CD14-positive monocyte (primary cell): ENCODE measurements at regions not wholly inside any gene's neighbourhood (a gene's known extent, or its start where the extent isn't known, plus 50 kb on each side); places are given as distances from the start of the nearest gene placed in this dataset.

Experiments
- DNase-seq, 3 donors: peaks; one replicate each; pipeline ENCODE4 v3.0.0-alpha.2; 2011 to 2022
- H2AFZ ChIP-seq: 2 replicates; pipeline ENCODE4 v1.6.0; 2012; ENCODE audit warnings: mild to moderate bottlenecking, low read depth, low read length, inconsistent platforms; ENCODE audit not compliant: insufficient read depth, poor library complexity, severe bottlenecking
- H3K27ac ChIP-seq, 2 donors: 1 replicate in 1 of 2; 2 replicates in 1 of 2; pipeline ENCODE4 v1.5.1; 2012 to 2013; ENCODE audit warnings: low read length in 2 of 2, control low read depth in 1 of 2, inconsistent platforms in 1 of 2, low read depth in 1 of 2, mild to moderate bottlenecking in 1 of 2
- H3K27me3 ChIP-seq, 2 donors: one replicate each; pipeline versions ENCODE4 v1.6.0 to v1.6.1; 2011 to 2013; ENCODE audit warnings: low read length in 2 of 2; ENCODE audit not compliant: control insufficient read depth in 2 of 2, insufficient read depth in 2 of 2
- H3K36me3 ChIP-seq, 2 donors: replicated peaks in 1 of 2; 1 replicate in 1 of 2; 2 replicates in 1 of 2; pipeline versions ENCODE4 v1.5.1 to v1.6.1; 2012 to 2013; ENCODE audit warnings: low read length in 2 of 2, control low read depth in 1 of 2, inconsistent platforms in 1 of 2, mild to moderate bottlenecking in 1 of 2; ENCODE audit not compliant: insufficient read depth in 2 of 2, control insufficient read depth in 1 of 2
- H3K4me1 ChIP-seq, 2 donors: 1 replicate in 1 of 2; 2 replicates in 1 of 2; pipeline versions ENCODE4 v1.5.1 to v1.6.1; 2012 to 2013; ENCODE audit warnings: low read length in 2 of 2, control low read depth in 1 of 2, inconsistent platforms in 1 of 2, mild to moderate bottlenecking in 1 of 2, moderate library complexity in 1 of 2; ENCODE audit not compliant: insufficient read depth in 2 of 2, control insufficient read depth in 1 of 2
- H3K4me2 ChIP-seq: replicated peaks from 2 replicates; pipeline ENCODE3; 2012; ENCODE audit warnings: low read length, moderate library complexity, mild to moderate bottlenecking; ENCODE audit not compliant: poor library complexity, severe bottlenecking; ENCODE audit errors: extremely low read depth
- H3K4me3 ChIP-seq, 3 experiments: fragments of 200-600 bp in 1 of 3; sonication (generic) in 1 of 3; replicated peaks in 1 of 3; 1 replicate in 2 of 3; 2 replicates in 1 of 3; pipeline ENCODE4 v1.5.1; 2011 to 2013; ENCODE audit warnings: low read length in 3 of 3, mild to moderate bottlenecking in 3 of 3, control low read depth in 2 of 3, low read depth in 2 of 3, inconsistent platforms in 1 of 3, moderate library complexity in 1 of 3
- H3K79me2 ChIP-seq: 2 replicates; pipeline ENCODE4 v1.6.0; 2012; ENCODE audit warnings: mild to moderate bottlenecking, control low read depth, inconsistent platforms, low read length, moderate library complexity; ENCODE audit not compliant: insufficient read depth
- H3K9ac ChIP-seq: 2 replicates; pipeline ENCODE4 v1.6.0; 2017; ENCODE audit warnings: low read length, mild to moderate bottlenecking; ENCODE audit not compliant: insufficient read depth, poor library complexity, severe bottlenecking
- H3K9me3 ChIP-seq, 2 donors: replicated peaks in 1 of 2; 1 replicate in 1 of 2; 2 replicates in 1 of 2; pipeline versions ENCODE4 v1.5.1 to v1.6.1; 2012 to 2013; ENCODE audit warnings: low read length in 2 of 2, control low read depth in 1 of 2; ENCODE audit not compliant: control insufficient read depth in 1 of 2, insufficient read depth in 1 of 2
- H4K20me1 ChIP-seq: 2 replicates; pipeline ENCODE4 v1.6.0; 2012; ENCODE audit warnings: mild to moderate bottlenecking, low read length, control low read depth, moderate library complexity; ENCODE audit not compliant: insufficient read depth
- H3K27ac Mint-ChIP-seq, 7 donors: one replicate each; pipeline ENCODE4 v1.8.0; 2020; ENCODE audit warnings: mild to moderate bottlenecking in 7 of 7, mixed read lengths in 7 of 7, moderate library complexity in 6 of 7, inconsistent platforms in 2 of 7
- H3K27me3 Mint-ChIP-seq, 3 donors: one replicate each; pipeline ENCODE4 v1.8.0; 2021 to 2022; ENCODE audit warnings: low read depth in 3 of 3, mild to moderate bottlenecking in 3 of 3, mixed read lengths in 3 of 3, moderate library complexity in 3 of 3, inconsistent platforms in 1 of 3
- H3K36me3 Mint-ChIP-seq, 2 donors: one replicate each; pipeline ENCODE4 v1.8.0; 2020; ENCODE audit warnings: mixed read lengths in 2 of 2, inconsistent platforms in 1 of 2, mild to moderate bottlenecking in 1 of 2
- H3K4me1 Mint-ChIP-seq: one replicate; pipeline ENCODE4 v1.8.0; 2020; ENCODE audit warnings: mild to moderate bottlenecking, mixed read lengths
- H3K4me3 Mint-ChIP-seq, 2 donors: one replicate each; pipeline ENCODE4 v1.8.0; 2020; ENCODE audit warnings: mild to moderate bottlenecking in 2 of 2, mixed read lengths in 2 of 2, moderate library complexity in 1 of 2
- H3K9me3 Mint-ChIP-seq, 7 donors: one replicate each; pipeline ENCODE4 v1.8.0; 2020 to 2022; ENCODE audit warnings: mixed read lengths in 7 of 7, mild to moderate bottlenecking in 6 of 7, moderate library complexity in 6 of 7, inconsistent platforms in 2 of 7
- CTCF ChIP-seq: fragments of 200-600 bp; IDR thresholded peaks from one replicate; pipeline ENCODE4 v1.8.0; 2022; ENCODE audit warnings: antibody characterized with exemption, mild to moderate bottlenecking
- WGBS: methylation state at CpG from one replicate; pipeline ENCODE4 v1.1.5; 2013; ENCODE audit warnings: missing lambda C conversion rate; ENCODE audit not compliant: insufficient coverage; 5-methylcytosine and 5-hydroxymethylcytosine counted together
- intact Hi-C, 2 donors: fragments of 100-400 bp; cut with micrococcal nuclease; formaldehyde crosslinking; loops; one replicate each; pipeline versions ENCODE4 v1.15.0 to v1.15.1; 2023

- peaks cover 0 to 6% (median 3%) of the 10 kb centered on the region in 7 donors for H3K9me3 Mint-ChIP-seq
- WGBS = 22% methylated on average over 6 of the region's 10 CpGs
- H3K27ac Mint-ChIP-seq = no peak overlapping the region
- TF ChIP-seq CTCF = peak; percentile 15
- intact Hi-C loops = no loop called here
- H3K27me3 ChIP-seq = no peaks in the 10 kb centered on the region
- no peaks in the 10 kb centered on the region for H3K27me3 Mint-ChIP-seq
- H2AFZ ChIP-seq = no peak overlapping the region
- H3K9ac ChIP-seq = no peak overlapping the region
- no peak overlapping the region for H3K4me3 ChIP-seq
- DNase-seq = no peak
- H3K4me1 ChIP-seq = no peaks in the 10 kb centered on the region
- H3K36me3 ChIP-seq = no peaks in the 10 kb centered on the region
- H3K9me3 ChIP-seq = peaks cover 0 to 6% of the 10 kb centered on the region in 2 donors
- H3K79me2 ChIP-seq = no peaks in the 10 kb centered on the region
- H3K4me2 ChIP-seq = no peak overlapping the region
- H3K4me3 Mint-ChIP-seq = no peak overlapping the region
- H3K36me3 Mint-ChIP-seq = no peaks in the 10 kb centered on the region
- no peaks in the 10 kb centered on the region for H3K4me1 Mint-ChIP-seq
- no peaks in the 10 kb centered on the region for H4K20me1 ChIP-seq
- no peak overlapping the region for H3K27ac ChIP-seq
These were observed 182.5 kb upstream of the NPY2R start for GRCh38 chr4:155025762-155026457.

- H3K4me3 Mint-ChIP-seq = no peak overlapping the region
- no peaks in the 10 kb centered on the region for H3K36me3 ChIP-seq
- H3K4me1 Mint-ChIP-seq = no peaks in the 10 kb centered on the region
- H3K4me1 ChIP-seq = no peaks in the 10 kb centered on the region
- H3K4me3 ChIP-seq = no peak overlapping the region
- H3K4me2 ChIP-seq = no peak overlapping the region
- DNase-seq = no peak
- H3K9me3 ChIP-seq = no peaks in the 10 kb centered on the region
- H3K9ac ChIP-seq = no peak overlapping the region
- no peaks in the 10 kb centered on the region for H3K79me2 ChIP-seq
- WGBS = no CpG with 5 or more reads among the region's 6 CpGs
- H3K27me3 ChIP-seq = no peaks in the 10 kb centered on the region
- peaks cover 0 to 4% (median 0%) of the 10 kb centered on the region in 7 donors for H3K9me3 Mint-ChIP-seq
- no peak overlapping the region for H2AFZ ChIP-seq
- H3K27ac Mint-ChIP-seq = no peak overlapping the region
- H3K27ac ChIP-seq = no peak overlapping the region
- H3K27me3 Mint-ChIP-seq = no peaks in the 10 kb centered on the region
- H4K20me1 ChIP-seq = no peaks in the 10 kb centered on the region
- no peaks in the 10 kb centered on the region for H3K36me3 Mint-ChIP-seq
- intact Hi-C loops = no loop called here
- no peak for TF ChIP-seq CTCF
These were observed 181.7 kb upstream of the NPY2R start for GRCh38 chr4:155026715-155027114.
